ENCODE measurements at regions not wholly inside any gene's neighbourhood (a gene's known extent, or its start where the extent isn't known, plus 50 kb on each side); places are given as distances from the start of the nearest gene placed in this dataset.
"Not testable (repeated sequence)": the region's sequence is repeated elsewhere in the genome, so short reads cannot be mapped to it uniquely, and the experiment has no call there.

DNA sequence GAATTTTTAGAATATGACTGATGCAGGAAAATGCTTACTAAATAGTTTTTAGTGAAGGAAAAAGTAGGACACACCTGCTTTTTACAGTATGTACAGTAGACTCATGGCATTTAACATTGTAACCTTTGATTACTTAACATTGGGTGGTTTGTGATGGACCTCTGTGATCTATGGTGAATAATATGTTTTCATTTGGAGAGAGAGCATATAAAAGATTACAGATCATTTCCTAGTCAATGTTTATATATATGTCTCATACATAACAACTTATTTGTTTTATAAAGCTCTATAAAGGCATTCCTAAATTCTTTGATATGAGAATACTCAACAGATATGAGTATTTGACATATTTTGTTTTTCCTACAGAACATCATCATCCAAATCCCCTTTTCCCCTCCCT lies 129.3 kb upstream of the PDE7B start:
- DNase-seq = no peak
- Histone ChIP-seq H3K4me3 (no peak overlapping the region), H3K27ac (no peak overlapping the region), H3K36me3 (ENCODE audit: low read depth, missing control alignments) (no peaks in the 10 kb centered on the region), H3K9me3 (no peaks in the 10 kb centered on the region), H3K27me3 (no peaks in the 10 kb centered on the region), H3K4me1 (no peaks in the 10 kb centered on the region)
- TF ChIP-seq, protein P1, sequence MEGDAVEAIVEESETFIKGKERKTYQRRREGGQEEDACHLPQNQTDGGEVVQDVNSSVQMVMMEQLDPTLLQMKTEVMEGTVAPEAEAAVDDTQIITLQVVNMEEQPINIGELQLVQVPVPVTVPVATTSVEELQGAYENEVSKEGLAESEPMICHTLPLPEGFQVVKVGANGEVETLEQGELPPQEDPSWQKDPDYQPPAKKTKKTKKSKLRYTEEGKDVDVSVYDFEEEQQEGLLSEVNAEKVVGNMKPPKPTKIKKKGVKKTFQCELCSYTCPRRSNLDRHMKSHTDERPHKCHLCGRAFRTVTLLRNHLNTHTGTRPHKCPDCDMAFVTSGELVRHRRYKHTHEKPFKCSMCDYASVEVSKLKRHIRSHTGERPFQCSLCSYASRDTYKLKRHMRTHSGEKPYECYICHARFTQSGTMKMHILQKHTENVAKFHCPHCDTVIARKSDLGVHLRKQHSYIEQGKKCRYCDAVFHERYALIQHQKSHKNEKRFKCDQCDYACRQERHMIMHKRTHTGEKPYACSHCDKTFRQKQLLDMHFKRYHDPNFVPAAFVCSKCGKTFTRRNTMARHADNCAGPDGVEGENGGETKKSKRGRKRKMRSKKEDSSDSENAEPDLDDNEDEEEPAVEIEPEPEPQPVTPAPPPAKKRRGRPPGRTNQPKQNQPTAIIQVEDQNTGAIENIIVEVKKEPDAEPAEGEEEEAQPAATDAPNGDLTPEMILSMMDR (IDR thresholded peaks at IDR 0.05) = no peak
- no peak for TF ChIP-seq POLR2A (IDR thresholded peaks at IDR 0.05)
- intact Hi-C loops (cut with DNase I; ENCODE audit: low total_unique reads) = no loop called here

DNA sequence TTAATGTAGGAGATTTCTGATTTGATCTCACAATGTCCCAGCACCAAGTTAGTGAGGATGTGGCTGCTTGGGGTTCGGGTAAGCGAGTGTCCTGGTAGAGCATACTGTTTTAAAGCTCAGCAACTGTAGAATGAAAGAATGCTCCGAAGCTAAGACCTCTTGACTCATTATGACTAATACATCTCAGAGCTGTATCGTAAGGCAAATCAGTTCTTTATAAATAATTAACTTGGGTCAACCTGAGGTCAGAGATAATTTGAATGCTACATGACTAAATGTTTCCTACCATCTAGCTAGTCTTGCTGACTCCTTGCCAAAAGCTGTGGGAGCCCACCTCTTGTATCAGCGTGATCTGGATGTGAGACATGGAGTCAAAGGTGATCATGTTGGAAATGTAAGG lies 128.8 kb upstream of the PDE7B start:
- H3K4me1 ChIP-seq = no peaks in the 10 kb centered on the region
- WGBS, 2 donors = 80% methylated on average over 5 of the region's 5 CpGs
- intact Hi-C loops (cut with DNase I; ENCODE audit: low total_unique reads) = no loop called here
- DNase-seq = no peak
- TF ChIP-seq, protein P1 (IDR thresholded peaks at IDR 0.05) = no peak
- TF ChIP-seq POLR2A (IDR thresholded peaks at IDR 0.05) = no peak
- no peak overlapping the region for H3K4me3 ChIP-seq
- H3K27me3 ChIP-seq = no peaks in the 10 kb centered on the region
- no peak overlapping the region for H3K27ac ChIP-seq
- H3K9me3 ChIP-seq = no peaks in the 10 kb centered on the region
- no peaks in the 10 kb centered on the region for H3K36me3 ChIP-seq (ENCODE audit: low read depth, missing control alignments)

GRCh38 chr6:135728589-135728988 lies 122.9 kb upstream of the PDE7B start:
- intact Hi-C loops (cut with DNase I; ENCODE audit: low total_unique reads) = no loop called here

GRCh38 chr6:135731116-135731515 lies 120.4 kb upstream of the PDE7B start:
- H3K9me3 ChIP-seq = no peaks in the 10 kb centered on the region
- no peaks in the 10 kb centered on the region for H3K27me3 ChIP-seq
- no peak for DNase-seq
- H3K4me3 ChIP-seq = no peak overlapping the region
- TF ChIP-seq POLR2A (IDR thresholded peaks at IDR 0.05) = no peak
- TF ChIP-seq, protein P1 (IDR thresholded peaks at IDR 0.05) = no peak
- no peaks in the 10 kb centered on the region for H3K4me1 ChIP-seq
- intact Hi-C loops (cut with DNase I; ENCODE audit: low total_unique reads) = no loop called here
- H3K36me3 ChIP-seq (ENCODE audit: low read depth, missing control alignments) = no peaks in the 10 kb centered on the region
- WGBS, 2 donors = 91 to 92% methylated on average over 3 of the region's 3 CpGs
- no peak overlapping the region for H3K27ac ChIP-seq

More at GRCh38 chr6:135728589-135728988, 122.9 kb upstream of the PDE7B start:
- Histone ChIP-seq H3K27me3 (no peaks in the 10 kb centered on the region), H3K4me3 (no peak overlapping the region), H3K27ac (no peak overlapping the region), H3K4me1 (no peaks in the 10 kb centered on the region), H3K36me3 (ENCODE audit: low read depth, missing control alignments) (no peaks in the 10 kb centered on the region), H3K9me3 (no peaks in the 10 kb centered on the region)
- no peak for DNase-seq
- 58 to 72% methylated on average over 2 of the region's 2 CpGs for WGBS, 2 donors
- TF ChIP-seq POLR2A (IDR thresholded peaks at IDR 0.05) = no peak
- TF ChIP-seq, protein P1 (IDR thresholded peaks at IDR 0.05) = no peak

DNA sequence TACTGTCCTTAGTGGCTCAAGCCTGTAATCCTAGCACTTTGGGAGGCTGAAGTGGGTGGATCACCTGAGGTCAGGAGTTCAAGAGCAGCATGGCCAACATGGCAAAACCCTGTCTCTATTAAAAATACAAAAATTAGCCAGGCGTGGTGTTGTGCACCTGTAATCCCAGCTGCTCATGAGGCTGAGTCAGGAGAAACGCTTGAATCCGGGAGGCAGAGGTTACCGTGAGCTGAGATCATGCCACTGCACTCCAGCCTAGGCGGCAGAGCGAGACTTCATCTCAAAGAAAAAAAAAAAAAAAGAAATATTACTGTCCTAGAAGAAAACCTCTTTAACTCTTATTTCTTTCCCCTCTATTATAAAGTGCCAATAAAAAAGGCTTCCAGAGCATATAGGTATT lies 115.2 kb upstream of the PDE7B start:
- H3K4me3 ChIP-seq; intact Hi-C loops (cut with DNase I; ENCODE audit: low total_unique reads); H3K27ac ChIP-seq; H3K27me3 ChIP-seq; H3K36me3 ChIP-seq (ENCODE audit: low read depth, missing control alignments); H3K4me1 ChIP-seq; DNase-seq; H3K9me3 ChIP-seq: not testable (repeated sequence)
- 95 to 99% methylated on average over 6 of the region's 6 CpGs for WGBS, 2 donors
